ENCODE measurements at regions not wholly inside any gene's neighbourhood (a gene's known extent, or its start where the extent isn't known, plus 50 kb on each side); places are given as distances from the start of the nearest gene placed in this dataset.

- Mint-ChIP-seq H3K36me3 (ENCODE audit: unreplicated experiment) (no peaks in the 10 kb centered on the region), H3K4me3 (ENCODE audit: unreplicated experiment) (no peak overlapping the region), H3K27me3 (ENCODE audit: unreplicated experiment) (peaks cover 4% of the 10 kb centered on the region), H3K4me1 (ENCODE audit: low read depth, unreplicated experiment) (no peaks in the 10 kb centered on the region), H3K27ac (ENCODE audit: unreplicated experiment) (no peak overlapping the region), H3K9me3 (ENCODE audit: unreplicated experiment) (no peaks in the 10 kb centered on the region)
- no peak for DNase-seq
- TF ChIP-seq CTCF (IDR thresholded peaks at IDR 0.05; ENCODE audit: partially characterized antibody, unreplicated experiment) = no peak
These were observed 96.1 kb upstream of the NXT1 start for GRCh38 chr20:23254505-23254904.

- Mint-ChIP-seq H3K27me3 (ENCODE audit: unreplicated experiment) (peaks cover 4% of the 10 kb centered on the region), H3K4me1 (ENCODE audit: low read depth, unreplicated experiment) (no peaks in the 10 kb centered on the region), H3K27ac (ENCODE audit: unreplicated experiment) (no peak overlapping the region), H3K9me3 (ENCODE audit: unreplicated experiment) (no peaks in the 10 kb centered on the region), H3K36me3 (ENCODE audit: unreplicated experiment) (no peaks in the 10 kb centered on the region), H3K4me3 (ENCODE audit: unreplicated experiment) (no peak overlapping the region)
- DNase-seq = no peak
- TF ChIP-seq CTCF (IDR thresholded peaks at IDR 0.05; ENCODE audit: partially characterized antibody, unreplicated experiment) = no peak
These were observed 96.6 kb upstream of the NXT1 start for GRCh38 chr20:23254034-23254433.

- H3K4me1 Mint-ChIP-seq (ENCODE audit: low read depth, unreplicated experiment) = no peaks in the 10 kb centered on the region
- no peak overlapping the region for H3K4me3 Mint-ChIP-seq (ENCODE audit: unreplicated experiment)
- H3K9me3 Mint-ChIP-seq (ENCODE audit: unreplicated experiment) = no peaks in the 10 kb centered on the region
- H3K27ac Mint-ChIP-seq (ENCODE audit: unreplicated experiment) = no peak overlapping the region
- H3K36me3 Mint-ChIP-seq (ENCODE audit: unreplicated experiment) = no peaks in the 10 kb centered on the region
- no peak for DNase-seq
- no peak for TF ChIP-seq CTCF (IDR thresholded peaks at IDR 0.05; ENCODE audit: partially characterized antibody, unreplicated experiment)
- H3K27me3 Mint-ChIP-seq (ENCODE audit: unreplicated experiment) = peaks cover 4% of the 10 kb centered on the region
These were observed 97.1 kb upstream of the NXT1 start for GRCh38 chr20:23253524-23253923.

- no peak for DNase-seq
- Mint-ChIP-seq H3K4me1 (ENCODE audit: low read depth, unreplicated experiment) (no peaks in the 10 kb centered on the region), H3K27me3 (ENCODE audit: unreplicated experiment) (peaks cover 6% of the 10 kb centered on the region), H3K9me3 (ENCODE audit: unreplicated experiment) (no peaks in the 10 kb centered on the region), H3K27ac (ENCODE audit: unreplicated experiment) (no peak overlapping the region), H3K36me3 (ENCODE audit: unreplicated experiment) (no peaks in the 10 kb centered on the region), H3K4me3 (ENCODE audit: unreplicated experiment) (no peak overlapping the region)
- no peak for TF ChIP-seq CTCF (IDR thresholded peaks at IDR 0.05; ENCODE audit: partially characterized antibody, unreplicated experiment)
These were observed 98.8 kb upstream of the NXT1 start for GRCh38 chr20:23251779-23252178.

- DNase-seq = no peak
- Mint-ChIP-seq H3K27me3 (ENCODE audit: unreplicated experiment) (peaks cover 5% of the 10 kb centered on the region), H3K27ac (ENCODE audit: unreplicated experiment) (no peak overlapping the region), H3K9me3 (ENCODE audit: unreplicated experiment) (peaks cover 1% of the 10 kb centered on the region), H3K36me3 (ENCODE audit: unreplicated experiment) (no peaks in the 10 kb centered on the region), H3K4me3 (ENCODE audit: unreplicated experiment) (no peak overlapping the region), H3K4me1 (ENCODE audit: low read depth, unreplicated experiment) (no peaks in the 10 kb centered on the region)
- no peak for TF ChIP-seq CTCF (IDR thresholded peaks at IDR 0.05; ENCODE audit: partially characterized antibody, unreplicated experiment)
These were observed 101.0 kb upstream of the NXT1 start for GRCh38 chr20:23249541-23249940.

All from glutamatergic neuron (in vitro differentiated cells).